Tibial artery (tissue), 4 donors: ENCODE measurements at regions not wholly inside any gene's neighbourhood (a gene's known extent, or its start where the extent isn't known, plus 50 kb on each side); places are given as distances from the start of the nearest gene placed in this dataset.

ENCODE experiments used
- DNase-seq, 2 donors: peaks; one replicate each; pipeline ENCODE4 v3.0.0-alpha.2; 2019
- H3K27ac ChIP-seq, 2 donors: fragments of 200-600 bp; sonication (generic) in 1 of 2; 1 replicate in 1 of 2; 2 replicates in 1 of 2; pipeline ENCODE4 v1.5.1; 2018 to 2019; ENCODE audit warnings: mild to moderate bottlenecking in 1 of 2
- H3K27me3 ChIP-seq, 2 donors: fragments of 200-600 bp; sonication (generic) in 1 of 2; one replicate each; pipeline versions ENCODE4 v1.5.1 to v1.6.0; 2016 to 2019
- H3K36me3 ChIP-seq, 3 donors: fragments of 200-600 bp; sonication (generic) in 2 of 3; one replicate each; pipeline ENCODE4 v1.5.1; 2016 to 2019; ENCODE audit warnings: mild to moderate bottlenecking in 2 of 3
- H3K4me1 ChIP-seq, 4 donors: fragments of 200-600 bp; sonication (generic) in 2 of 4; 1 replicate in 3 of 4; 2 replicates in 1 of 4; pipeline ENCODE4 v1.5.1; 2016 to 2019
- H3K4me3 ChIP-seq, 2 donors: fragments of 200-600 bp; sonication (generic) in 1 of 2; 1 replicate in 1 of 2; 2 replicates in 1 of 2; pipeline ENCODE4 v1.5.1; 2018 to 2019; ENCODE audit warnings: mild to moderate bottlenecking in 2 of 2
- H3K9me3 ChIP-seq, 3 donors: fragments of 200-600 bp; sonication (generic) in 1 of 3; one replicate each; pipeline ENCODE4 v1.5.1; 2016 to 2019
- intact Hi-C: fragments of 100-400 bp; cut with DNase I; formaldehyde crosslinking; loops from one replicate; pipeline ENCODE4 v1.15.0; 2023; ENCODE audit warnings: low total_unique reads
- TF ChIP-seq, protein P1 (sequence below), 2 experiments: fragments of 200-600 bp in 1 of 2; fragments of 450-650 bp in 1 of 2; IDR thresholded peaks; one replicate each; pipeline ENCODE4 v1.5.1; 2017 to 2019; ENCODE audit warnings: antibody characterized with exemption in 2 of 2, mild to moderate bottlenecking in 1 of 2, moderate library complexity in 1 of 2

DNA sequence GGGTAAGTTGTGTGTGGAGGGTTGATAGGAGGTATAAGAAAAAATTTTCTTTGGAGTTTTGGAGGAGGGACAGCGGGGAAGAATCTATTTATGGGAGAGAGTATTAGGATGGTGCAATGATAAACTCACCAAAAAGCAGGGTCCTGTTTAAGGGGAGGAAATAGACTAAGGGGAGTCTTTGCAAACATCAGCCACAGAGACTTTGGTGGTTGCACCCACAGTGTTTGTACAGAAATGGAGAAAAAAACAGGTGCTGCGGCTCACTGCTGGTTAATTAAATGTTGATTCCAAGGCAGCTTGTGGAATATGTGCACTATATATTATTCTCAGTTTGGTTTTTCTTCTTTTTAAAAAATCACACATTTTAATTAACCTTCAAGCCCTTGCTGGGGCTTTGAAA lies 182.1 kb downstream of the NECTIN3 start:
- Histone ChIP-seq H3K36me3 (no peaks in the 10 kb centered on the region), H3K4me1 (no peaks in the 10 kb centered on the region), H3K27me3 (no peaks in the 10 kb centered on the region), H3K27ac (no peak overlapping the region), H3K9me3 (no peaks in the 10 kb centered on the region), H3K4me3 (no peak overlapping the region)
- TF ChIP-seq, protein P1, sequence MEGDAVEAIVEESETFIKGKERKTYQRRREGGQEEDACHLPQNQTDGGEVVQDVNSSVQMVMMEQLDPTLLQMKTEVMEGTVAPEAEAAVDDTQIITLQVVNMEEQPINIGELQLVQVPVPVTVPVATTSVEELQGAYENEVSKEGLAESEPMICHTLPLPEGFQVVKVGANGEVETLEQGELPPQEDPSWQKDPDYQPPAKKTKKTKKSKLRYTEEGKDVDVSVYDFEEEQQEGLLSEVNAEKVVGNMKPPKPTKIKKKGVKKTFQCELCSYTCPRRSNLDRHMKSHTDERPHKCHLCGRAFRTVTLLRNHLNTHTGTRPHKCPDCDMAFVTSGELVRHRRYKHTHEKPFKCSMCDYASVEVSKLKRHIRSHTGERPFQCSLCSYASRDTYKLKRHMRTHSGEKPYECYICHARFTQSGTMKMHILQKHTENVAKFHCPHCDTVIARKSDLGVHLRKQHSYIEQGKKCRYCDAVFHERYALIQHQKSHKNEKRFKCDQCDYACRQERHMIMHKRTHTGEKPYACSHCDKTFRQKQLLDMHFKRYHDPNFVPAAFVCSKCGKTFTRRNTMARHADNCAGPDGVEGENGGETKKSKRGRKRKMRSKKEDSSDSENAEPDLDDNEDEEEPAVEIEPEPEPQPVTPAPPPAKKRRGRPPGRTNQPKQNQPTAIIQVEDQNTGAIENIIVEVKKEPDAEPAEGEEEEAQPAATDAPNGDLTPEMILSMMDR (IDR thresholded peaks at IDR 0.05) = no peak
- intact Hi-C loops = no loop called here
- DNase-seq = no peak

DNA sequence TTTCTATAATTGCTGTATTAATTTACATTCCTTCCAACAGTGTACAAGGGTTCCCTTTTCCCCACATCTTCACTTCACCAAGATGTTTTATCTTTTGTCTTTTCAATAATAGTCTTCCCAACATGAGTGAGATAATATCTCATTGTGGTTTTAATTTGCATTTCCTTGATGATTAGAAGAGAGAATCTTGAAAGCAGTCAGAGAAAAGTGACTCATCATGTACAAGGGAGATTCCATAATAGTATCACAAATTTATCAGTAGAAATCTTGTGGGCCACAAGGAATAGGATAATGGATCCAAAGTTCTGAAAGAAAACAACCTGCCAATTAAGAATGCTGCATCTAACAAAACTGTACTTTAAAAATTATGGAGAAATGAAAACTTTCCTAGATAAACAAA lies 189.3 kb downstream of the NECTIN3 start:
- Histone ChIP-seq H3K36me3 (no peaks in the 10 kb centered on the region), H3K9me3 (peaks cover 0 to 4% (median 0%) of the 10 kb centered on the region in 3 donors), H3K4me1 (no peaks in the 10 kb centered on the region), H3K4me3 (no peak overlapping the region), H3K27ac (no peak overlapping the region), H3K27me3 (no peaks in the 10 kb centered on the region)
- DNase-seq = no peak
- intact Hi-C loops = no loop called here
- TF ChIP-seq, protein P1 (IDR thresholded peaks at IDR 0.05) = no peak

DNA sequence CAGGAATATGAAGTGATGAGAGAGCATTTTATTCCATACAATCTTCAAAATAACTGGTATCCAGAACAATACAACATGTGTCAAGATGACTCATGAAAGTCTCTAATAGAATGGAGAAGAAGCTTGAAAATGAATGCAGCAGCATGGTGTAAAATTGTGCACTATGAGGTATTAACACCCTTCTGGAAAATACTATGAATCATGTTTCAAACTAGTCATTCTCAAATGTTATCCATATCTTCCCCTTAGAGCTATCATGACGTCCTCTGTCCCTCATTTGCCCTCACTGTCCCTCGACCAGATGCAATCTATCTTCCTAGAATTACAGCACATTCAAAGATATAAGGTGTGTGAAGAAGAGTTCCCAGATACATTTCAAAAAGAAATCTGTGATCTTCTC lies 198.2 kb downstream of the NECTIN3 start:
- no peak for DNase-seq
- no peak overlapping the region for H3K4me3 ChIP-seq
- no peaks in the 10 kb centered on the region for H3K9me3 ChIP-seq
- no peaks in the 10 kb centered on the region for H3K4me1 ChIP-seq
- TF ChIP-seq, protein P1 (IDR thresholded peaks at IDR 0.05) = no peak
- no peaks in the 10 kb centered on the region for H3K27me3 ChIP-seq
- intact Hi-C loops = no loop called here
- no peak overlapping the region for H3K27ac ChIP-seq
- H3K36me3 ChIP-seq = no peaks in the 10 kb centered on the region

DNA sequence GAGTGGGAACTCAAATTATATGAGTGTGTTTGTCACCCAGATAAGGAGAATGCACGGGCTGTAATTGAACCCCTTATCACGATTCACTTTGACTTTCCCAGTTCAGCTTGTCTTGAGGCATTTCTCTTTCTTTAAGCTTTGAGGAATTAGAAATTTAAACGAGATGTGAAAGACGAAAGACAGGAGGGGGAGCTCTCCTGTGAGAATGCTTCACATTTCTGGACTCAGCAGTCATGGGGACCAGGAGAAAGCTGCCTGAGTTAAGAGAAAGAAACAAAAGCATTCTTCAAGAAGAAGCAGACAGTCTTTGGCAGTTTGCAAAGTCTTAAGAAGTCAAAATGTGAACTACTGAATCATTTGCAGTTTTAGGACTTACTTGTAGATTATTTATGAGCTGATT lies 205.6 kb downstream of the NECTIN3 start:
- TF ChIP-seq, protein P1 (IDR thresholded peaks at IDR 0.05) = no peak
- H3K4me3 ChIP-seq = no peak overlapping the region
- peaks cover 0 to 4% (median 0%) of the 10 kb centered on the region in 4 donors for H3K4me1 ChIP-seq
- no peaks in the 10 kb centered on the region for H3K36me3 ChIP-seq
- no peaks in the 10 kb centered on the region for H3K9me3 ChIP-seq
- no peak for DNase-seq
- H3K27ac ChIP-seq = no peak overlapping the region
- intact Hi-C loops = no loop called here
- no peaks in the 10 kb centered on the region for H3K27me3 ChIP-seq

DNA sequence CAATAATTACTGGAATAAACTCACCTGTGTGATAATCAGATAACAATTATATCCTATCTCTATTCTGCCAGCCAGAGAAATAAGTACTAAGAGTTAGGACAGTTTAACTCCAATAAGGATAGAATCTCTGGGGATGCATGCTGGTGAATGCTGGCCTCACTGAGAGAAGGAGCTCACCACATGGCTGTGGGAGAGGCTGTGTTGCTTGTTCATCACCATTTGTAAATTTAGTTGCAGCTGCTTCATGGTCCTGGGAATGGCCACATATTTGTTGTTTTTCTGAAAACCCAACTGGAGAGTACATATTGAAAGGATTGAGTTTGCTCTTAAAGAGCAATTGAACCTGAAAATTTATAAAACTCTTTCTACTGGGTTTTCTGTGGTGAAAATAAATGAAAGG lies 207.3 kb downstream of the NECTIN3 start:
- TF ChIP-seq, protein P1 (IDR thresholded peaks at IDR 0.05) = no peak
- no peaks in the 10 kb centered on the region for H3K36me3 ChIP-seq
- peaks cover 0 to 4% (median 0%) of the 10 kb centered on the region in 4 donors for H3K4me1 ChIP-seq
- no peak for DNase-seq
- H3K27me3 ChIP-seq = no peaks in the 10 kb centered on the region
- no peaks in the 10 kb centered on the region for H3K9me3 ChIP-seq
- H3K4me3 ChIP-seq = no peak overlapping the region
- no peak overlapping the region for H3K27ac ChIP-seq
- intact Hi-C loops = no loop called here

DNA sequence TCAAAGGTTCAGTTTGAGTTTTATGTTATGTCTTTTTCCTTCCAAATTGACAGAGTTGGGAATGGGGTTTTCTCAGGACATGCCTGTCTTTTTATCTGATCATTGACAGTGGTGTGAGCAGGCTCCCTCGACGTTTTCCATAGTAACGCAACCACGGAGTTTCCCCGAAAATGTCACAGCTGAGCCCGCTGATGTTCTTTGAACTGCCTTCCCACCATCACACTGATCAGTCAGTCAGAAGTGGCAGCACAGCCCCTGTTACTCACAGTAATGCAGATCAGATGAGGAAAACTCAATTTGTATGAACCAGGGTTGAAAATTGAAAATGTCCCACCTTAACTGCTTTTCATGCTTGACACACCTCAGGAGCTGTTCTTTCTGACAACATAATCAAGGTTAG lies 210.4 kb downstream of the NECTIN3 start:
- H3K27ac ChIP-seq = no peak overlapping the region
- H3K4me1 ChIP-seq = peaks cover 0 to 4% (median 0%) of the 10 kb centered on the region in 4 donors
- TF ChIP-seq, protein P1 (IDR thresholded peaks at IDR 0.05) = no peak
- no peaks in the 10 kb centered on the region for H3K27me3 ChIP-seq
- H3K9me3 ChIP-seq = no peaks in the 10 kb centered on the region
- H3K4me3 ChIP-seq = no peak overlapping the region
- intact Hi-C loops = no loop called here
- DNase-seq = no peak
- H3K36me3 ChIP-seq = no peaks in the 10 kb centered on the region
